Amygdala (tissue), 56 donors: ENCODE measurements at regions not wholly inside any gene's neighbourhood (a gene's known extent, or its start where the extent isn't known, plus 50 kb on each side); places are given as distances from the start of the nearest gene placed in this dataset.
"Not testable (repeated sequence)": the region's sequence is repeated elsewhere in the genome, so short reads cannot be mapped to it uniquely, and the experiment has no call there.

Experiments
- DNase-seq, 56 donors: peaks; one replicate each; lab custom pipeline; 2025; lab: John Stamatoyannopoulos, UW

- DNase-seq = no peak
Observed at GRCh38 chr6:8993111-8993510, 557.8 kb upstream of the SLC35B3 start.

DNA sequence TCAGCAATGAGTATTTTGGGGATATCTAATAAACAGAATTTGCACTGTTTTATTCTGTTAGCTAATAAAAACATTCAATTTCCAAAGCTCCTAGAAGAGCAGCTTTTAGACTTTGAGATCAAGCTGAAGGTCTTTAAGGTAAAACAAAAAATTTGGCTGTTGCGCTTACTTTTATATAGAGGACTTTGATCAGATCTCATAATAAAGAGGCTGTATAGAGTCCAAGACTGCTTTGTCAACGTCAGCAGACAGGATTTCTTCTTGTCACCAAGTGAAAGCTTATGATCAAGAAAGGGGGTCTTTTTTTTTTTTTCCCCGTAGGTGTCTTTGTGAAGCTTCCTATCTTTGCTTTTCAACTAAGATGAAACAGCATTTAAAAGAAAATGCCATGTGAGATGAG lies 556.5 kb upstream of the SLC35B3 start:
- DNase-seq = no peak

DNA sequence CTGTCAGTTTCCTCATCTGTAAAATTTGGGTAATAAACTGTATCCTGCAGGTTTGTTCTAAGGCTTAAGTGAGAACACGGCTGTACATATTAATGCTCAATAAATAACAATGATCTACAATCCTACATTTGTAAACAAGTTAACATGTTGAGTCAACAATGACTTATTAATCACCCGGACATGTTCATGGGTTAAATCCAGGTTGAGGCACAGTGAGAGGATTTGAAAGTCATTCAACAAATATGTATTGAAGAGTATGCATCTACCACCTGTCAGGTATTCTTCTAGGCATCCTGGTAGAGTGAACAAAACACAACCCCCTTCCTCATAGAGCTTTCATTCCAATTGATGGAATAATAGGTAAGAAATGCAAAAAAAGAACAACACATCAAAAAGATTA lies 554.7 kb upstream of the SLC35B3 start:
- no peak for DNase-seq

- peak in 51 of 56 donors; percentile 1 to 74 (median 30) for DNase-seq
Observed at GRCh38 chr6:8983202-8983688, 547.9 kb upstream of the SLC35B3 start.

GRCh38 chr6:8982668-8983067 lies 547.3 kb upstream of the SLC35B3 start:
- DNase-seq = no peak

- no peak for DNase-seq
Observed at GRCh38 chr6:8973395-8973794, 538.0 kb upstream of the SLC35B3 start.

GRCh38 chr6:8969747-8970146 lies 534.4 kb upstream of the SLC35B3 start:
- no peak for DNase-seq

- no peak for DNase-seq
Observed at GRCh38 chr6:8958894-8959511, 523.7 kb upstream of the SLC35B3 start.

GRCh38 chr6:8953310-8953709 lies 518.0 kb upstream of the SLC35B3 start:
- no peak for DNase-seq

- no peak for DNase-seq
Observed at GRCh38 chr6:8948733-8949132, 513.4 kb upstream of the SLC35B3 start.

GRCh38 chr6:8947900-8948299 lies 512.6 kb upstream of the SLC35B3 start:
- no peak for DNase-seq

DNA sequence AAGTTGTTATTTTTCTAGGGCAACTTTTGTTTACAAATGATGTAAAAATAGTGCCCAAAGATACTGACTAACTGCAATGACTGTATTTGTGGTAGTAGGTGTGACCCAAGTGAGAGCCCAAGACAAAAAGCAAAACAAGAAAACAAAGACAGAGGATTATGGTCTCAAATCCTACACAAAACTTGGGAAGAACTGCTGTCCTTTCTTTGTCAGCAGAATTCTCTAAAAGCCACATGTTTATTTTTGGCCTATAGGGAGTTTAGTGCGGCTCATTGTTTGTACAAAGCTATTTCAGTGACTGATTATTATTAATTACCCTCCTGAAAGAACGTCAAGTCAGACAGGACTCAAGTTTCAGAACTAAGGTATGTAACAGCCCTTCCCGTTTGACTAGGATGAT lies 509.2 kb upstream of the SLC35B3 start:
- no peak for DNase-seq

- DNase-seq = no peak
Observed at GRCh38 chr6:8943073-8943472, 507.7 kb upstream of the SLC35B3 start.

DNA sequence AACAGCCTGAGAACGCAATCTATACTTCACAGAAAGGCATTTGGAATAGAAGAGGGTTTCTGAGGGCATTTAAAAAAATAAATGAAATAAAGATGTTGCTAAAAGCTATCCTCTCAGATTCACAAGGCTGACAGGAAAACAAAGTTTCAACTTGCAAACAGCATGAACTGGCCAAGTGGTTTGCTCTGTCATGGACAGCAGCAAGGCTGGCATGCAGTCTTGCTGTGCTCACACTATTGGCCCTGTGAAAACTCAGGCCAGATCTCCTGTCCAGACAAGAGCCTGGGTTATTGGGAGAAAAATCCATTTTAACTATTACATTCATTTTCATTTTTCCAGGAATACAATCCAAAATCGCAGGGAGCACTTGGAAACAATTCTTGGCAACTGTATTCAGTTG lies 506.2 kb upstream of the SLC35B3 start:
- DNase-seq = no peak

DNA sequence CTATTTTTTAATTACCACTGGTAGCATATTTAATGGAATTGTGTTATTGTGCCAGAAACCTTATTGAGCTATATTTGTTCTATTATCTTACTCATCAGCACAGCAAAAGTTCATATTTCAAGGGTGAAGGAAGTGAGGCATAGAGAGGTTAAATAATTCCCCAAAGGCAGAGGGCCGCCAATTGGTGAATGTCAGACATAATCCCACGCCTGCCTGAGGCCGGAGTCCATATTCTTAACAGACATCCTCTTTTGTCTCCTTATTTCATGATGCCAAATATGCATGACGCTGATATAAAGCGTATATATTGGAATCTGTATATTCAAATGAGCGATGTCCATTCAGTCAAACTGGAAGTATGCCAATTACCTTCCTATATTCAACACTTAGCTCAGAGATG lies 505.0 kb upstream of the SLC35B3 start:
- no peak for DNase-seq

- no peak for DNase-seq
Observed at GRCh38 chr6:8939615-8940014, 504.3 kb upstream of the SLC35B3 start.

GRCh38 chr6:8934318-8934717 lies 499.0 kb upstream of the SLC35B3 start:
- DNase-seq = no peak

- no peak for DNase-seq
Observed at GRCh38 chr6:8930009-8930408, 494.7 kb upstream of the SLC35B3 start.

DNA sequence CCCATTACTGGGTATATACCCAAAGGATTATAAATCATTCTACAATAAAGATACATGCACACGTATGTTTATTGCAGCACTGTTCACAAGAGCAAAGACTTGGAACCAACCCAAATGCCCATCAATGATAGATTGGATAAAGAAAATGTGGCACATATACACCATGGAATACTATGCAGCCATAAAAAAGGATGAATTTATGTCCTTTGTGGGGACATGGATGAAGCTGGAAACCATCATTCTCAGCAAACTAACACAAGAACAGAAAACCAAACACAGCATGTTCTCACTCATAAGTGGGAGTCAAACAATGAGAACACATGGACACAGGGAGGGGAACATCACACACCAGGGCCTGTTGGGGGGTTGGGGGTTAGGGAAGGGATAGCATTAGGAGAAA lies 484.9 kb upstream of the SLC35B3 start:
- DNase-seq = not testable (repeated sequence)

GRCh38 chr6:8918196-8918595 lies 482.9 kb upstream of the SLC35B3 start:
- no peak for DNase-seq

- no peak for DNase-seq
Observed at GRCh38 chr6:8914700-8915099, 479.4 kb upstream of the SLC35B3 start.

DNA sequence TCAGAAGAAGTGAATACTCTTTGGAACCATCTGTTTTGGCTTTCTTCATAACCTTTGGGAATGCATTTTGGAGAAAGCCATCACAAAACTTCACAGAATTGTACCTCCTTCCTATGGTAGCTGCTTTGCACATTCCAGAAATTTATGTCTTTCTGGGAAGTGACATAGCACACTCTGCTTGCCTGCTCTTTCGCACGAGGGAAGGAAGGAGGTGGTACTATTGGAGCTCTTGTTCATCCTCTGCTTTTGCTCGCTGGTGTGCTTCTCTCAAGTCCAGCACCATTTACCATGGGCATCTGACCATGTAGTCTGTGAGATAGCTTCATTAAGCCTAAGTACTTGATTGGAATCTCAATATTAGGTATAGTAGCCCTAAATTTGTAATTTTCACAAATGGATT lies 473.3 kb upstream of the SLC35B3 start:
- DNase-seq = no peak

DNA sequence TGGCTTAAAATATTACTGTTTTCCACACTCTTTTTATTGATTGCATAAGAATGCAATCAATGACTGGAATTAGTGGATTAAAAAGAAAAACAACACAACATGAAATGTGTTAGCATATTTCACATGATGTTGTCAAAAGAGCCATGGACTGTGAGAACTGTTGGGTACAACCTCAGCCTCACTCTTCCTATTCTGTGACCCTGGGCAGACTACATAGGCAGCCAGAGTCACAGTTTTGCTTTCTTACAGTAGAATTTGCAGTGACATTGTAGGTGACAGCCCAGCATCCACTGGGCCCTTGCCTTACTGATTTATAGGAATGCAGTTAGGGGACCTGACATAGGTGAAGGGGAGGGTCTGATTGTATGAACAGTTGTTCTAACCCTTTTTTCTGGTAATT lies 471.4 kb upstream of the SLC35B3 start:
- no peak for DNase-seq
